ENCODE measurements at regions not wholly inside any gene's neighbourhood (a gene's known extent, or its start where the extent isn't known, plus 50 kb on each side); places are given as distances from the start of the nearest gene placed in this dataset.

DNA sequence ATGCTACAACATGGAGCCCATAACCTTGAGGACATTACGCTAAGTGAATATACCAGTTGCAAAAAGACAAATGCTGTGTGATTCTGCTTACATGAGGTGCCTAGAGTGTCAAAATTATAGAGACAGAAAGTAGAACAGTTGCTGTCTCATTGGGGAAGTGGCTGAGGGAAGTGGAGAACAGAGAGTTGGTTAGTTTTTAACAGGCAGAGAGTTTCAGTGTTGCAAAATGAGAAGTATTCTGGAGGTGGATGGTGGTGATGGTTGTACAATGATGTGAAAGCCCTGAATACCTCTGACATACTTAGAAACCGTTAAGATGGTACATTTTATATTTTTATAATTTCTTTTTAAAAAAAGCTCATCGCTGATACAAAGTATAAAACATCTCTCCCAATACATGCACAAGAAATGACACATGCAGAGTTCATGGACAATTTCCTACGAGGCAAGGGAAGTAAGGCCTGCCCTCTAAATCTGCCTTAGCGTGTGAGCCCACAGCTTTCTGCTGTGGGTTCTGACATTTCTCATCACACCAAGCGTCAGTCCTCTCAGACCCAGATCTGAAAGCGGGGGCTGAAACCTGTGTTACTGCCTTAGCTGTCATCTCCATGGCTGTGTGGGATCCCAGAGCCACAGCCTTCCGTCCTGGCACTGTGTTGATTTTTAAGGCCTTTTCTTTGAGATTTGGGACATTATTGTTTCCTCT lies 126.0 kb downstream of the RNASET2 start:
- H3K4me3 ChIP-seq (ENCODE audit: low read depth in 1 of 2, low read length in 2 of 2): no peak overlapping the region
- no peak overlapping the region for H3K27ac ChIP-seq (ENCODE audit: low read depth in 2 of 2, low read length in 1 of 2)
- WGBS, 2 donors: 75 to 78% methylated on average over 8 of the region's 8 CpGs

DNA sequence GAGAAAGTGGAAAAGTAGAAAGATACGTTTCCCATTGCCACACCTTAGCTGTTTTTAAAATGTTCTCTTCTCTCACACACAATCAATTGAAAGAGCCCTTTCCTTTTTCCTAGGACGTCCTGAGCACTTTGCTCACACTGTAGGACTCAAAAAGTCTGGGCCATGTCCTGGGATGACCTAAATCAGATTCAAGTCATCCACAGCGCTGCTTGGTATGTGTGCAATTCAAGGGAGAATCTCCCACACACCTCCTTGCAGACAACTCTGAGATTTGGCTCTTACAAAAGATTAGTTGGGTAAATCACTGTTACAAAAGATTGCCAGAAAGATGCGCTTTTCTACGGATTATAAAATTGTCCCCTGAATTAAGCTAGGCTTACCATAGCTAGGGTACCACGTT lies 130.1 kb downstream of the RNASET2 start:
- WGBS, 2 donors: 71 to 82% methylated on average over 6 of the region's 6 CpGs
- Histone ChIP-seq H3K4me1 (ENCODE audit: control insufficient read depth in 2 of 2, insufficient read depth in 2 of 2, low read length in 1 of 2) (no peaks in the 10 kb centered on the region), H3K9me3 (ENCODE audit: control insufficient read depth in 2 of 2, insufficient read depth in 1 of 2, low read depth in 1 of 2, low read length in 1 of 2) (no peaks in the 10 kb centered on the region), H3K27ac (ENCODE audit: low read depth in 2 of 2, low read length in 1 of 2) (no peak overlapping the region), H3K27me3 (ENCODE audit: control insufficient read depth in 1 of 2, insufficient read depth in 2 of 2, low read length in 2 of 2) (no peaks in the 10 kb centered on the region), H3K4me3 (ENCODE audit: low read depth in 1 of 2, low read length in 2 of 2) (no peak overlapping the region), H3K36me3 (ENCODE audit: control insufficient read depth in 2 of 2, insufficient read depth in 2 of 2, low read length in 1 of 2) (no peaks in the 10 kb centered on the region)

More for the DNA sequence above, 126.0 kb downstream of the RNASET2 start:
- Histone ChIP-seq H3K27me3 (ENCODE audit: control insufficient read depth in 1 of 2, insufficient read depth in 2 of 2, low read length in 2 of 2) (no peaks in the 10 kb centered on the region), H3K9me3 (ENCODE audit: control insufficient read depth in 2 of 2, insufficient read depth in 1 of 2, low read depth in 1 of 2, low read length in 1 of 2) (no peaks in the 10 kb centered on the region), H3K36me3 (ENCODE audit: control insufficient read depth in 2 of 2, insufficient read depth in 2 of 2, low read length in 1 of 2) (no peaks in the 10 kb centered on the region), H3K4me1 (ENCODE audit: control insufficient read depth in 2 of 2, insufficient read depth in 2 of 2, low read length in 1 of 2) (no peaks in the 10 kb centered on the region)

DNA sequence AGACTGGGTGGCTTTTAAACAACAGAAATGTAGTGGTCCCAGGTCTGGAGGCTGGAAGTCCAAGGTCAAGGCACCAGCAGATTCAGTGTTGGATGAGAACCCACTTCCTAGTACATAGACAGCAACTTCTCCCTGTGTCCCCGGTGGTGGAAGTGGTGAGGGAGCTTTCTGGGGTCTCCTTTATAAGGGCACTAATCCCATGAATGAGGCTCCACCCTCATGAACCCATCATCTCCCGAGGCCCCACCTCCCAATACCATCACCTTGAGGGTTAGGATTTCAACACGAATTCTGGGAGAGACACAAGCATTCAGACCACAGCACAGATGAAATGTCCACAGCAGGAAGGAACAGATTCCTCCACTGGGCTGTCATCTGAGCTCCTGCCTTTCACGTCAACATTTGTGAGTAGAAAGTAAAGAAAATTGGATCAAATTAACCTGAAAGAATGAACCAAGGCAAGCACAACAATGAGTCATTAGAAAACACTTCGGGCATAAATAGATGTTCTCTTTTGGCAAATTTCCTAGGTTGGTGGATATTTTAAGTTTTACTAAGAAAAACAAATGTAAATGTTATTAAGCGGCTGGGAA lies 130.7 kb downstream of the RNASET2 start:
- Histone ChIP-seq H3K9me3 (ENCODE audit: control insufficient read depth in 2 of 2, insufficient read depth in 1 of 2, low read depth in 1 of 2, low read length in 1 of 2) (no peaks in the 10 kb centered on the region), H3K27ac (ENCODE audit: low read depth in 2 of 2, low read length in 1 of 2) (no peak overlapping the region), H3K27me3 (ENCODE audit: control insufficient read depth in 1 of 2, insufficient read depth in 2 of 2, low read length in 2 of 2) (no peaks in the 10 kb centered on the region), H3K4me1 (ENCODE audit: control insufficient read depth in 2 of 2, insufficient read depth in 2 of 2, low read length in 1 of 2) (no peaks in the 10 kb centered on the region), H3K4me3 (ENCODE audit: low read depth in 1 of 2, low read length in 2 of 2) (no peak overlapping the region), H3K36me3 (ENCODE audit: control insufficient read depth in 2 of 2, insufficient read depth in 2 of 2, low read length in 1 of 2) (no peaks in the 10 kb centered on the region)
- WGBS, 2 donors: 51 to 69% methylated on average over 6 of the region's 6 CpGs

DNA sequence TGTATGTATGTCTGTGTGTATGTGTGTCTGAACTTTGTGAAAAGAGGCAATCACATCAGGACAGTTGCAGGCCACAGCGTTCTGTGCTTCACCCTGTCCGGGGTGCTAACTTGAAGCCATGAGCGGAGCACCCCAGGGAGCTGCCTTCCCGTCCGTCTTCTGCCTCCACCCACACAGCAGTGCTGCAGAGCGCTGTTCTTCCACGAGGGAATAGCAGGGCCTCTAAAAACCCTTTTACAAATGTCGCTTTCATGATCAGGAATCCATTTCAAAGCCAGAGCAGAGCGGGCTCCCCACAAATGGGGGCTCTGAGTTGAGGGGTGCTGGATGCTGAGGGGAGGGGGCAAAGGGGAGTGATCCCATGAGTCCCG lies 131.5 kb downstream of the RNASET2 start:
- no peaks in the 10 kb centered on the region for H3K27me3 ChIP-seq (ENCODE audit: control insufficient read depth in 1 of 2, insufficient read depth in 2 of 2, low read length in 2 of 2)
- no peak overlapping the region for H3K4me3 ChIP-seq (ENCODE audit: low read depth in 1 of 2, low read length in 2 of 2)

DNA sequence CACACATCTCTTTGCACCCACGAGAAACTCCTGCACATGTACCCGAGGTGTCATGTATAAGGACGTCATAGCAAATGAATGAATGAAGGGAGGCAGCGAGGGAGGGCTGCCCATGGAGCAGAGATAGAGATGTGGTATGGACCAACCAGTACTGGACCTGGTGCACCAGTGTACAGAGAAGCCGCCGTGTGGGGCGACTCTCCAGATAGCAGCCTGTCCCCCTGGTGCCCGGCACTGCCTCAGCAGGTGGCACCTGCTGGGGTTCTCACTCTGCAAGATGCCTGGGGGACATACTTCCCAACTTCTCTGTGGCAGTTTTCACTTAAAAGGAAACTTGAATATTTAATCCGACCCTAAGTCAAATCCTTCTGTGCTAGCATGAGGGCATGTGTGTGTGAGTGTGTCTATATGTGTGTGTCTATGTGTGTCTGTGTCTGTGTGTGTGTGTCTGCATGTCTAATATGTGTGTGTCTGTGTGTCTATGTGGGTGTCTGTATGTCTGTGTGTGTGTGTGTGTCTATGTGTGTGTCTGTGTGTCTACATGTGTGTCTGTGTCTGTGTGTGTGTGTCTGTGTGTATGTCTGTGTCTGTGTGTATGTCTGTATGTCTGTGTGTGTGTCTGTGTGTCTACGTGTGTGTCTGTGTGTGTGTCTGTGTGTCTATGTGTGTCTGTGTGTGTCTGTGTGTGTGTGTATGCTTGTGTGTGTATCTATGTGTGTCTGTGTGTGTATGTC lies 132.0 kb downstream of the RNASET2 start:
- H3K27ac ChIP-seq (ENCODE audit: low read depth in 2 of 2, low read length in 1 of 2): no peak overlapping the region
- no peaks in the 10 kb centered on the region for H3K4me1 ChIP-seq (ENCODE audit: control insufficient read depth in 2 of 2, insufficient read depth in 2 of 2, low read length in 1 of 2)
- H3K36me3 ChIP-seq (ENCODE audit: control insufficient read depth in 2 of 2, insufficient read depth in 2 of 2, low read length in 1 of 2): no peaks in the 10 kb centered on the region
- no peaks in the 10 kb centered on the region for H3K9me3 ChIP-seq (ENCODE audit: control insufficient read depth in 2 of 2, insufficient read depth in 1 of 2, low read depth in 1 of 2, low read length in 1 of 2)
- no peaks in the 10 kb centered on the region for H3K27me3 ChIP-seq (ENCODE audit: control insufficient read depth in 1 of 2, insufficient read depth in 2 of 2, low read length in 2 of 2)
- H3K4me3 ChIP-seq (ENCODE audit: low read depth in 1 of 2, low read length in 2 of 2): no peak overlapping the region
- WGBS, 2 donors: 86 to 88% methylated on average over 10 of the region's 10 CpGs

More for the DNA sequence above, 131.5 kb downstream of the RNASET2 start:
- Histone ChIP-seq H3K27ac (ENCODE audit: low read depth in 2 of 2, low read length in 1 of 2) (no peak overlapping the region), H3K36me3 (ENCODE audit: control insufficient read depth in 2 of 2, insufficient read depth in 2 of 2, low read length in 1 of 2) (no peaks in the 10 kb centered on the region), H3K9me3 (ENCODE audit: control insufficient read depth in 2 of 2, insufficient read depth in 1 of 2, low read depth in 1 of 2, low read length in 1 of 2) (no peaks in the 10 kb centered on the region), H3K4me1 (ENCODE audit: control insufficient read depth in 2 of 2, insufficient read depth in 2 of 2, low read length in 1 of 2) (no peaks in the 10 kb centered on the region)
- 81 to 82% methylated on average over 10 of the region's 10 CpGs for WGBS, 2 donors

DNA sequence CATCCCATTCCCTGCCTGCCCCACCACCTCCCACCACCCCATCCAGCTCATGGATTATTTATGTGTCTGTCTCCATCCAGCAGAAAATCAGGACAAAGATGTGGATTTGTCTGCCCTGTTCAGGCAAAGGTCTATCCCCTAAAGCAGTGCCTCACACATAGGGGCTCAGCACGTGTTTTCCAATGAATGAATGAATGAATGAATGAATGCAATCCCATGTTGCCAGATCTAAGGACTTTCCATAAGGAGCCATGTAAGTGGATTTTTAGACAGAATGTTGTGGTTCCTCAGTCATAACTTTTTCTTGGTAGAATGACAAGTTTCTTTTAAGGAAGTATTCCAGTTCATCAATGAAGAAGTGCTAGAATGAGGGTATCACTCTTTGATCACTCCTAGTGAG lies 133.7 kb downstream of the RNASET2 start:
- Histone ChIP-seq H3K4me3 (ENCODE audit: low read depth in 1 of 2, low read length in 2 of 2) (no peak overlapping the region), H3K27ac (ENCODE audit: low read depth in 2 of 2, low read length in 1 of 2) (no peak overlapping the region), H3K9me3 (ENCODE audit: control insufficient read depth in 2 of 2, insufficient read depth in 1 of 2, low read depth in 1 of 2, low read length in 1 of 2) (no peaks in the 10 kb centered on the region), H3K27me3 (ENCODE audit: control insufficient read depth in 1 of 2, insufficient read depth in 2 of 2, low read length in 2 of 2) (no peaks in the 10 kb centered on the region), H3K36me3 (ENCODE audit: control insufficient read depth in 2 of 2, insufficient read depth in 2 of 2, low read length in 1 of 2) (no peaks in the 10 kb centered on the region), H3K4me1 (ENCODE audit: control insufficient read depth in 2 of 2, insufficient read depth in 2 of 2, low read length in 1 of 2) (no peaks in the 10 kb centered on the region)
- 48 to 74% methylated on average over 1 of the region's 1 CpG for WGBS, 2 donors

DNA sequence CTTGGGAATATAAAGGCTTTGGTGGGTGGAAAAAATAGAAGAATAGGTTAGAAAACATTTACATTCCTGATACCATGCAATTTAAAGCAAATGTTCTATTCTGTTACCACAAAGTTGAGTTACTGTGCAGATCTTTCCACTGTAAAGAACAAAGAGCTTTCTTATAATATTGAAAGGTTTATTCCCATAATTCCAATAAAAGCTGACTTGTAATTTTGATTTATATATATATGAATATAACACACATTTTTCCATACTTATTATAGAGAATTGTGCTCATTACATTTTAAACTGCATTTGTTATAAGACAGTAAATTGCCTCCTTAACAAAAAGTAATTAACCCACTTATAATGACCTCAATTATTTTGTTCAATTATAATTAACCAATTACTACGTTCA lies 135.9 kb downstream of the RNASET2 start:
- H3K36me3 ChIP-seq (ENCODE audit: control insufficient read depth in 2 of 2, insufficient read depth in 2 of 2, low read length in 1 of 2): no peaks in the 10 kb centered on the region
- H3K9me3 ChIP-seq (ENCODE audit: control insufficient read depth in 2 of 2, insufficient read depth in 1 of 2, low read depth in 1 of 2, low read length in 1 of 2): no peaks in the 10 kb centered on the region
- H3K4me1 ChIP-seq (ENCODE audit: control insufficient read depth in 2 of 2, insufficient read depth in 2 of 2, low read length in 1 of 2): no peaks in the 10 kb centered on the region
- 88 to 91% methylated on average over 1 of the region's 1 CpG for WGBS, 2 donors
- H3K27me3 ChIP-seq (ENCODE audit: control insufficient read depth in 1 of 2, insufficient read depth in 2 of 2, low read length in 2 of 2): no peaks in the 10 kb centered on the region
- no peak overlapping the region for H3K4me3 ChIP-seq (ENCODE audit: low read depth in 1 of 2, low read length in 2 of 2)
- H3K27ac ChIP-seq (ENCODE audit: low read depth in 2 of 2, low read length in 1 of 2): no peak overlapping the region

DNA sequence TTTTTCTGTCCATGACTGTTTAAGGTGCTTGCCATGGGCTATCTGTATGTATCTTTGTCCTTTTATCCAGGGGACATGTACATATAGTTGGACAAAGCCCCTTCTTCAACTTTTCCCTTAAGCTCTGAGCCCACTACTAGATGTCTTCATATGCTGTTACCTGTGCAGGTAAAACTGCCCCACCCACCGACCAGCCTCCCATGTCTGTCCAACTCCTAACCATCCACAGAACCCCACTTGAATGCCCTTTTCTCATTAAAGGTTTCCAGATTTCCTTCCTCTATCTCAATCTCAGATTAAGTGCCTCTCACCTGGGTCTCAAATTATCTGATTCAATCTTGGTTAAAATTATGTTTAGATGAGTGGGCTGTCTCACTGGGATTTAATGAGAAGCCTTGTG lies 136.3 kb downstream of the RNASET2 start:
- H3K36me3 ChIP-seq (ENCODE audit: control insufficient read depth in 2 of 2, insufficient read depth in 2 of 2, low read length in 1 of 2): no peaks in the 10 kb centered on the region
- H3K27ac ChIP-seq (ENCODE audit: low read depth in 2 of 2, low read length in 1 of 2): no peak overlapping the region
- no peak overlapping the region for H3K4me3 ChIP-seq (ENCODE audit: low read depth in 1 of 2, low read length in 2 of 2)
- no peaks in the 10 kb centered on the region for H3K4me1 ChIP-seq (ENCODE audit: control insufficient read depth in 2 of 2, insufficient read depth in 2 of 2, low read length in 1 of 2)
- H3K9me3 ChIP-seq (ENCODE audit: control insufficient read depth in 2 of 2, insufficient read depth in 1 of 2, low read depth in 1 of 2, low read length in 1 of 2): no peaks in the 10 kb centered on the region
- WGBS, 2 donors: 69 to 78% methylated on average over 1 of the region's 1 CpG
- H3K27me3 ChIP-seq (ENCODE audit: control insufficient read depth in 1 of 2, insufficient read depth in 2 of 2, low read length in 2 of 2): no peaks in the 10 kb centered on the region

DNA sequence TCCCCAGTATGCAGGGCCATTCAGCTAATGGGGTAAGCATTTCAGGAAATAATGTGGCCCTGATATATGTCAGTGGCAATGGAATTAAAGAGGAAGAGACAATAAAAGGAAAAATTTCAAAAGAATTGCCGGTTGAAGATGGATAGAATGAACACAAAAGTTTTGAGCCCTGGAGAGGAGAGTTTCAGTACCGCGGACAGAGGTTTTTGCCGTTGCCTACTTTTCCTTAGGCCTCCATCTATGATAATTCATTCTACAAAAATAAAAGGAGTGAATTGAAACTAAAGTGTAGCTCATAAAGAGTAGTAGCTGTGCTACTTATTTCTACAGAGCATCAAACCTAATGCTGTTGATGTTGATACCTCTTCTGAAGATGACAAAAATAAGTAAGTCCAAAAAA lies 140.7 kb downstream of the RNASET2 start:
- Histone ChIP-seq H3K36me3 (ENCODE audit: control insufficient read depth in 2 of 2, insufficient read depth in 2 of 2, low read length in 1 of 2) (no peaks in the 10 kb centered on the region), H3K4me1 (ENCODE audit: control insufficient read depth in 2 of 2, insufficient read depth in 2 of 2, low read length in 1 of 2) (no peaks in the 10 kb centered on the region), H3K9me3 (ENCODE audit: control insufficient read depth in 2 of 2, insufficient read depth in 1 of 2, low read depth in 1 of 2, low read length in 1 of 2) (no peaks in the 10 kb centered on the region), H3K27ac (ENCODE audit: low read depth in 2 of 2, low read length in 1 of 2) (no peak overlapping the region), H3K27me3 (ENCODE audit: control insufficient read depth in 1 of 2, insufficient read depth in 2 of 2, low read length in 2 of 2) (no peaks in the 10 kb centered on the region), H3K4me3 (ENCODE audit: low read depth in 1 of 2, low read length in 2 of 2) (no peak overlapping the region)
- 68 to 70% methylated on average over 4 of the region's 4 CpGs for WGBS, 2 donors

All from esophagus (tissue), 2 donors.